ENCODE measurements at regions not wholly inside any gene's neighbourhood (a gene's known extent, or its start where the extent isn't known, plus 50 kb on each side); places are given as distances from the start of the nearest gene placed in this dataset.

- no peak for DNase-seq (ENCODE audit: extremely low read depth, low read depth)
- H3K4me3 ChIP-seq (replicated peaks; ENCODE audit: low read depth, low read length): no peak overlapping the region
- no peak for TF ChIP-seq CTCF (IDR thresholded peaks at IDR 0.05; ENCODE audit: low read depth, low read length, missing control alignments)
These were observed 174.8 kb upstream of the NECTIN1 start for GRCh38 chr11:119903821-119904220.

- no peak for DNase-seq (ENCODE audit: extremely low read depth, low read depth)
These were observed 174.4 kb upstream of the NECTIN1 start for GRCh38 chr11:119903389-119903788.

DNA sequence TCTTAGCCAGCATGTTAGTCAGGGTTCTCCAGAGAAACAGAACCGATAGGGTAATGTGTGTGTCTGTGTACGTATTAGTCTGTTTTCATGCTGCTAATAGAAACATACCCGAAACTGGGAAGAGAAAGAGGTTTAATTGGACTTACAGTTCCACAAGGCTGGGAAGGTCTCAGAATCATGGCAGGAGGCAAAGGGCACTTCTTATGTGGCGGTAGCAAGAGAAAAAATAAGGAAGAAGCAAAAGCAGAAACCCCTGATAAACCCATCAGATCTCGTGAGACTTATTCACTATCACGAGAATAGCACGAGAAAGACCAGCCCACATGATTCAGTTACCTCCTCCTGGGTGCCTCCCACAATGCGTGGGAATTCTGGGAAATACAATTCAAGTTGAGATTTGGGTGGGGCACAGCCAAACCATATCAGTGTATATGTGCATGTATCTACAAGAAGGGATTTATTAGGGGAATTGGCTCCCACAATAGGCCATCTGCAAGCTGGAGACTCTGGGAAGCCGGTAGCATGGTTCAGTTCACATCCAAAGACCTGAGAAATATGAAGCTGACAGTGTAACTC, 173.7 kb upstream of the NECTIN1 start:
- no peak for TF ChIP-seq CTCF (IDR thresholded peaks at IDR 0.05; ENCODE audit: low read depth, low read length, missing control alignments)
- DNase-seq (ENCODE audit: extremely low read depth, low read depth): no peak
- no peak overlapping the region for H3K4me3 ChIP-seq (replicated peaks; ENCODE audit: low read depth, low read length)

More at GRCh38 chr11:119903389-119903788, 174.4 kb upstream of the NECTIN1 start:
- no peak overlapping the region for H3K4me3 ChIP-seq (replicated peaks; ENCODE audit: low read depth, low read length)
- no peak for TF ChIP-seq CTCF (IDR thresholded peaks at IDR 0.05; ENCODE audit: low read depth, low read length, missing control alignments)

- DNase-seq (ENCODE audit: extremely low read depth, low read depth): no peak
- no peak overlapping the region for H3K4me3 ChIP-seq (replicated peaks; ENCODE audit: low read depth, low read length)
- TF ChIP-seq CTCF (IDR thresholded peaks at IDR 0.05; ENCODE audit: low read depth, low read length, missing control alignments): no peak
These were observed 172.9 kb upstream of the NECTIN1 start for GRCh38 chr11:119901657-119902577.

DNA sequence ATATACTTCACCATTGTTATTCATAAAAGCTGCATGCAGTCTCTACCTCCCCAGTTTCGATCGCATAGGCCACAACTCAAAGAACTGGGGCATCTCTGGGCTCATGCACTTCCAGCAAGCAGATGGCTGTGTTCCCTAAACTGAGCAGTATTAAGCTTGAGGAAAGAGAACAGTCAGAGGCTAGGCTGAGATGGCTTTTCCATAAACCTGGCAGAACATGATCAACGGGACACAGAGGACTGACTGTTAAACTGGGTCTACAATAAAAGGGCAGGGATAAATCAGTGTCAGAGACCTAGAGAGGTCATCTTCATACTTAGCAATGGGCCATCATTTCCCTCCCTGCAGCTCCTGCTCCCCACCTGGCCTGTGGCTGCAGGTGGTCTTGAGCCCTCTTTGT, 171.0 kb upstream of the NECTIN1 start:
- no peak overlapping the region for H3K4me3 ChIP-seq (replicated peaks; ENCODE audit: low read depth, low read length)
- no peak for DNase-seq (ENCODE audit: extremely low read depth, low read depth)
- TF ChIP-seq CTCF (IDR thresholded peaks at IDR 0.05; ENCODE audit: low read depth, low read length, missing control alignments): no peak

DNA sequence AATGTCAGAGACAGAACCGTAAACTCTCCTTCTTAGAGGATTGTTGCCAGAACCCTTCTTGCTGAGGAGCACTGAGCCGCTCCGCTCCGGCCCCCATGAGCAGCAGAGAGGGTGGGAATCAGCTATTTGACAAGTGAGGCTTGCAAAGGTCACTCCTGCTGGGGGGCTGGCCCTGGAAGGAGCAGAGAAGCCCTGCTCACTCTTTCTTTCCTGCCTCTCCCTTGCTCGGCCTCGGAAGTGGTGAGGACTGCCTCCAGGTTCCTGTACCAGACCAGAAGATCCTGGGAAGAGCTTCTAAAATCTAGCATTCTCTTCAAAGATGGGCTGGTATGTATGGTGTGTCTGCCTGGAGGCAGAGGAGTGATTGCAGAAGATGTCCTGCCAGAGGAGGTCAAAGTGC, 168.6 kb upstream of the NECTIN1 start:
- no peak for DNase-seq (ENCODE audit: extremely low read depth, low read depth)
- TF ChIP-seq CTCF (IDR thresholded peaks at IDR 0.05; ENCODE audit: low read depth, low read length, missing control alignments): no peak
- H3K4me3 ChIP-seq (replicated peaks; ENCODE audit: low read depth, low read length): no peak overlapping the region

Data from HFF-Myc (cell line).